GM12878 (cell line): ENCODE measurements at regions not wholly inside any gene's neighbourhood (a gene's known extent, or its start where the extent isn't known, plus 50 kb on each side); places are given as distances from the start of the nearest gene placed in this dataset.

ENCODE experiments used
- ATAC-seq: fragments of 200-7000 bp; cut with Tn5 transposase; 3 replicates; pipeline ENCODE4 v1.9.1; 2020; ENCODE audit warnings: mild to moderate bottlenecking, moderate library complexity
- BruUV-seq: library from RNA; stranded (reverse); fragments of 400-500 nt; replicated peaks from 2 replicates; lab custom pipeline; 2021; lab: Mats Ljungman, UMichigan
- CTCF ChIA-PET: fragments of 300-600 bp; sonication (Branson Sonifier 250); formaldehyde crosslinking; extraction: SDS; loops from one replicate; lab custom pipeline; 2021; ENCODE audit warnings: inconsistent platforms; lab: Yijun Ruan, JAX
- POLR2A ChIA-PET: fragments of 350-600 bp; formaldehyde crosslinking; extraction: SDS; loops from one replicate; lab custom pipeline; 2021; ENCODE audit warnings: inconsistent platforms; lab: Charles Lee
- RAD21 ChIA-PET: fragments of 300-600 bp; sonication (Branson Sonifier 250); formaldehyde crosslinking; loops from one replicate; lab custom pipeline; 2023; ENCODE audit warnings: antibody characterized with exemption; ENCODE audit not compliant: unreplicated experiment; lab: Charles Lee
- SMC1A ChIA-PET: fragments of 300-600 bp; sonication (Branson Sonifier 250); formaldehyde crosslinking; loops from one replicate; lab custom pipeline; 2023; ENCODE audit not compliant: unreplicated experiment, uncharacterized antibody; lab: Charles Lee
- DNase-seq: peaks from one replicate; pipeline ENCODE4 v3.0.0-alpha.2; 2011; ENCODE audit warnings: low read depth, low spot score
- FAIRE-seq: peaks from 3 replicates; lab custom pipeline; 2011; peaks lifted over from hg19 to GRCh38; lab: Jason Lieb, UNC
- H2AFZ ChIP-seq: 2 replicates; pipeline ENCODE4 v1.6.0; 2011; ENCODE audit warnings: low read depth, low read length, control low read depth; ENCODE audit not compliant: control insufficient read depth
- H3K27ac ChIP-seq: 2 replicates; pipeline ENCODE4 v1.5.1; 2011; ENCODE audit warnings: control low read depth; ENCODE audit not compliant: control insufficient read depth, insufficient read depth
- H3K27me3 ChIP-seq, 2 experiments: replicated peaks in 1 of 2; 2 replicates each; pipeline versions ENCODE4 v1.6.0 to v1.6.1; 2011; ENCODE audit warnings: low read length in 1 of 2; ENCODE audit not compliant: control insufficient read depth in 2 of 2, insufficient read depth in 2 of 2
- H3K36me3 ChIP-seq, 2 experiments: 2 replicates each; pipeline ENCODE4 v1.5.1; 2011; ENCODE audit warnings: low read length in 1 of 2; ENCODE audit not compliant: control insufficient read depth in 2 of 2, insufficient read depth in 2 of 2
- H3K4me1 ChIP-seq: 2 replicates; pipeline ENCODE4 v1.6.1; 2011; ENCODE audit warnings: mild to moderate bottlenecking, low read length, moderate library complexity, mixed read lengths; ENCODE audit not compliant: control insufficient read depth, insufficient read depth
- H3K4me2 ChIP-seq: 2 replicates; pipeline ENCODE4 v1.6.0; 2011; ENCODE audit warnings: control low read depth; ENCODE audit not compliant: control insufficient read depth, insufficient read depth
- H3K4me3 ChIP-seq: fragments of 200-600 bp; sonication (generic); 2 replicates; pipeline ENCODE4 v1.5.1; 2016
- H3K79me2 ChIP-seq: 2 replicates; pipeline ENCODE4 v1.6.0; 2011; ENCODE audit warnings: low read length; ENCODE audit not compliant: control insufficient read depth, insufficient read depth
- H3K9ac ChIP-seq: 2 replicates; pipeline ENCODE4 v1.8.0; 2011; ENCODE audit warnings: low read length, control low read depth, mixed read lengths; ENCODE audit not compliant: control insufficient read depth, insufficient read depth
- H3K9me3 ChIP-seq: replicated peaks from 3 replicates; pipeline ENCODE4 v1.5.1; 2011; ENCODE audit warnings: mild to moderate bottlenecking, low read length; ENCODE audit not compliant: control insufficient read depth, insufficient read depth
- H4K20me1 ChIP-seq: 2 replicates; pipeline ENCODE4 v1.6.0; 2011; ENCODE audit not compliant: control insufficient read depth, insufficient read depth
- BMI1 ChIP-seq: fragments of 450-650 bp; IDR thresholded peaks from 2 replicates; pipeline ENCODE4 v1.6.1; 2016; ENCODE audit warnings: mild to moderate bottlenecking, moderate library complexity, borderline replicate concordance
- CBFB ChIP-seq: IDR thresholded peaks from 2 replicates; pipeline ENCODE4 v1.6.1; 2016; ENCODE audit warnings: antibody characterized with exemption, low read depth
- CBX3 ChIP-seq: fragments of 200-600 bp; sonication (generic); IDR thresholded peaks from 2 replicates; pipeline ENCODE4 v1.6.1; 2016; ENCODE audit warnings: low read depth, borderline replicate concordance
- FOXK2 ChIP-seq: fragments of 450-650 bp; IDR thresholded peaks from 2 replicates; pipeline ENCODE4 v1.6.1; 2017; ENCODE audit warnings: mild to moderate bottlenecking, moderate library complexity
- JUNB ChIP-seq: IDR thresholded peaks from 2 replicates; pipeline ENCODE4 v1.6.1; 2016; ENCODE audit warnings: antibody characterized with exemption, mild to moderate bottlenecking
- MEF2B ChIP-seq: fragments of 450-650 bp; IDR thresholded peaks from 2 replicates; pipeline ENCODE4 v1.6.1; 2018; ENCODE audit warnings: mild to moderate bottlenecking, moderate library complexity; ENCODE audit not compliant: partially characterized antibody, poor library complexity, severe bottlenecking
- PAX5 ChIP-seq: IDR thresholded peaks from 2 replicates; pipeline ENCODE4 v1.6.1; 2011; ENCODE audit warnings: low read depth, low read length, borderline replicate concordance
- RBBP5 ChIP-seq: fragments of 200-600 bp; sonication (generic); conservative IDR thresholded peaks from 2 replicates; pipeline ENCODE4 v1.6.1; 2016
- RFX5 ChIP-seq: IDR thresholded peaks from 2 replicates; pipeline ENCODE4 v1.6.1; 2011; ENCODE audit warnings: low read depth, low read length, improper control_type of control experiment
- RUNX3 ChIP-seq: IDR thresholded peaks from 2 replicates; pipeline ENCODE4 v1.6.1; 2012; ENCODE audit warnings: low read length, inconsistent platforms
- YBX1 ChIP-seq: fragments of 450-650 bp; IDR thresholded peaks from 2 replicates; pipeline ENCODE4 v1.6.1; 2016; ENCODE audit warnings: antibody characterized with exemption
- ZSCAN29 ChIP-seq: fragments of 450-650 bp; IDR thresholded peaks from 2 replicates; pipeline ENCODE4 v1.6.1; 2017; ENCODE audit warnings: mild to moderate bottlenecking, moderate library complexity
- ZZZ3 ChIP-seq: IDR thresholded peaks from 2 replicates; pipeline ENCODE4 v1.6.1; 2011; ENCODE audit warnings: low read depth; ENCODE audit not compliant: control insufficient read depth, insufficient read length
- WGBS: methylation state at CpG from one replicate; pipeline ENCODE4 v1.1.6; 2016; ENCODE audit warnings: low lambda C conversion rate; ENCODE audit not compliant: insufficient replicate concordance, insufficient coverage; ENCODE audit errors: missing lambda C conversion rate; 5-methylcytosine and 5-hydroxymethylcytosine counted together
- in situ Hi-C: fragments of 300-500 bp; cut with MboI; formaldehyde crosslinking; loops from 9 replicates; pipeline ENCODE4 v1.14.3; 2018; ENCODE audit warnings: mixed read lengths
- intact Hi-C: fragments of 100-400 bp; cut with micrococcal nuclease; formaldehyde crosslinking; loops from one replicate; pipeline ENCODE4 v1.14.2; 2022; ENCODE audit not compliant: unreplicated experiment
- TF ChIP-seq, protein P1 (sequence below): fragments of 150-350 bp; IDR thresholded peaks from 2 replicates; pipeline ENCODE4 v1.6.1; 2016; ENCODE audit warnings: low read depth, low read length
- TF ChIP-seq, protein P2 (sequence below): fragments of 450-650 bp; IDR thresholded peaks from 2 replicates; pipeline ENCODE4 v1.6.1; 2014; ENCODE audit warnings: mild to moderate bottlenecking

DNA sequence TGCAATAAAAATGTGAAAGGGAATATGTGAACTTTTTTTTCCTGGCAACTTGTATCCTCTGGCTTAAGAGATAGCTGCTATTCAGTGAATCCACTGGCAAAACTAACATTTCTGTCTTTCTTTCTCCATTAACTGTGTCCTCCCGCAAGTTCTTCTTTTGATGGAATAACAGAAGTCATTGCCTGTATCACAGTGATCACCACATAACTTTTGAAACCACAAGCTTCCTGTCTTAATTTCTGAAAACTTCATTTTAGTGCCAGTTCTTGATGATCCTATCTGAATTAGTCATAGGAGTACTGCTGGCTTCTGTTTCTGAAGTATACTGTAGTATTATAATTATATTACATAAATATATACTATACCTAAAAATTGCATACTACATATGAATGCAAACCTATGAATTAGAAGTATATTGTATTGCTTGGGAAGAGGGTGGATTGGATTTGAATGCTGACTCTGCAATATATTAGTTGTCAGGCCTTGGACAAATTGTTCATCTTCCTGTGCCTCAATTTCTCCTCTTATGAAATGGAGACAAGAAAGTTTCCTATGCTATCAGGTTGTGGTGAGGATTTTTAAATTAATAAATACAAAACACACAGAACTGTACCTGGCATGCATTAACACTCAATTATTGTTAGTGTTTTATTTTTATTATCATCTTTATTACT is 441.6 kb downstream of the CETN3 start:
- Histone ChIP-seq H3K27me3 (no peaks in the 10 kb centered on the region), H3K27ac (no peak overlapping the region), H3K9ac (no peak overlapping the region), H3K4me1 (no peaks in the 10 kb centered on the region), H3K4me2 (no peak overlapping the region), H2AFZ (no peak overlapping the region), H4K20me1 (no peaks in the 10 kb centered on the region), H3K36me3 (no peaks in the 10 kb centered on the region), H3K4me3 (no peak overlapping the region), H3K79me2 (no peaks in the 10 kb centered on the region), H3K9me3 (no peaks in the 10 kb centered on the region)
- POLR2A ChIA-PET: interaction anchor here (0.6 kb wide), 1 partner anchor 48 kb away, joined by 6 read pairs; no protein-coding TSS in a partner anchor
- SMC1A ChIA-PET: no interaction called here
- RAD21 ChIA-PET: no interaction called here
- in situ Hi-C loops (no loop called here), intact Hi-C loops (no loop called here)
- TF ChIP-seq RFX5 (no peak), JUNB (no peak), PAX5 (no peak), RUNX3 (peak; percentile 44; the same call in 1 of the 2 replicates), YBX1 (no peak)
- no peak for ATAC-seq
- CTCF ChIA-PET: no interaction called here
- no peak for FAIRE-seq
- 93% methylated on average over 1 of the region's 1 CpG for WGBS
- no TSS peak for BruUV-seq
- DNase-seq: no peak

DNA sequence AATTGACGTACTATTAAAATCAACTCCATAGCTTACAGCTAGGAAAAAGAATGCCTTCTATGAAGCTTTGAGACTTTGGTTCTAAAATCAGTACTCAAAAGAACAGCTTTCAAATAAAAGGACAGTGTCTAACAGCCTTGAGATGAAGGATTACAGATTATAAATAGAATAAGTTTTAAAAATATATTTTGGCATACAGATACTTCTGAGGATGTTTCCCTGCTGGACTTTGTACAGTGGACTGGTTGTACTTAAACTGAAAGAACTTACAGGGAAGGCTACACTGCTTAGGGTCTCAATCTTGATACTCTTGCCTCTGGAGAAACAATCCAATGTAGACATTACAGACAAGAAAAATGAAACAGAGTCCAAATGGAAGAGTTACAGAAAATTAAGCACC is 452.7 kb downstream of the CETN3 start:
- SMC1A ChIA-PET: interaction anchor here (0.9 to 1.5 kb wide), 5 partner anchors 9 to 49 kb away, joined by 3 to 4 read pairs (median 4); no protein-coding TSS in a partner anchor
- no peak for FAIRE-seq
- no peak for ATAC-seq
- H3K4me3 ChIP-seq: no peak overlapping the region
- no peaks in the 10 kb centered on the region; the same call in 2 of the 3 replicates for H3K9me3 ChIP-seq
- in situ Hi-C loops: no loop called here
- intact Hi-C loops: no loop called here
- DNase-seq: no peak
- no peak overlapping the region for H3K4me2 ChIP-seq
- H2AFZ ChIP-seq: no peak overlapping the region
- no peak overlapping the region for H3K27ac ChIP-seq
- CTCF ChIA-PET: no interaction called here
- H3K79me2 ChIP-seq: no peaks in the 10 kb centered on the region
- RAD21 ChIA-PET: no interaction called here
- no peaks in the 10 kb centered on the region for H4K20me1 ChIP-seq
- no peaks in the 10 kb centered on the region for H3K4me1 ChIP-seq
- no peak overlapping the region for H3K9ac ChIP-seq
- H3K27me3 ChIP-seq: no peaks in the 10 kb centered on the region
- POLR2A ChIA-PET: no interaction called here
- no peaks in the 10 kb centered on the region for H3K36me3 ChIP-seq
- WGBS: 88% methylated on average over 1 of the region's 1 CpG
- BruUV-seq: no TSS peak
- TF ChIP-seq BMI1 (no peak), CBX3 (no peak), RBBP5 (no peak), MEF2B (no peak), CBFB (no peak), ZZZ3 (no peak), ZSCAN29 (no peak), FOXK2 (no peak)
- TF ChIP-seq, protein P1, sequence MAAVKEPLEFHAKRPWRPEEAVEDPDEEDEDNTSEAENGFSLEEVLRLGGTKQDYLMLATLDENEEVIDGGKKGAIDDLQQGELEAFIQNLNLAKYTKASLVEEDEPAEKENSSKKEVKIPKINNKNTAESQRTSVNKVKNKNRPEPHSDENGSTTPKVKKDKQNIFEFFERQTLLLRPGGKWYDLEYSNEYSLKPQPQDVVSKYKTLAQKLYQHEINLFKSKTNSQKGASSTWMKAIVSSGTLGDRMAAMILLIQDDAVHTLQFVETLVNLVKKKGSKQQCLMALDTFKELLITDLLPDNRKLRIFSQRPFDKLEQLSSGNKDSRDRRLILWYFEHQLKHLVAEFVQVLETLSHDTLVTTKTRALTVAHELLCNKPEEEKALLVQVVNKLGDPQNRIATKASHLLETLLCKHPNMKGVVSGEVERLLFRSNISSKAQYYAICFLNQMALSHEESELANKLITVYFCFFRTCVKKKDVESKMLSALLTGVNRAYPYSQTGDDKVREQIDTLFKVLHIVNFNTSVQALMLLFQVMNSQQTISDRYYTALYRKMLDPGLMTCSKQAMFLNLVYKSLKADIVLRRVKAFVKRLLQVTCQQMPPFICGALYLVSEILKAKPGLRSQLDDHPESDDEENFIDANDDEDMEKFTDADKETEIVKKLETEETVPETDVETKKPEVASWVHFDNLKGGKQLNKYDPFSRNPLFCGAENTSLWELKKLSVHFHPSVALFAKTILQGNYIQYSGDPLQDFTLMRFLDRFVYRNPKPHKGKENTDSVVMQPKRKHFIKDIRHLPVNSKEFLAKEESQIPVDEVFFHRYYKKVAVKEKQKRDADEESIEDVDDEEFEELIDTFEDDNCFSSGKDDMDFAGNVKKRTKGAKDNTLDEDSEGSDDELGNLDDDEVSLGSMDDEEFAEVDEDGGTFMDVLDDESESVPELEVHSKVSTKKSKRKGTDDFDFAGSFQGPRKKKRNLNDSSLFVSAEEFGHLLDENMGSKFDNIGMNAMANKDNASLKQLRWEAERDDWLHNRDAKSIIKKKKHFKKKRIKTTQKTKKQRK: no peak
- TF ChIP-seq, protein P2, sequence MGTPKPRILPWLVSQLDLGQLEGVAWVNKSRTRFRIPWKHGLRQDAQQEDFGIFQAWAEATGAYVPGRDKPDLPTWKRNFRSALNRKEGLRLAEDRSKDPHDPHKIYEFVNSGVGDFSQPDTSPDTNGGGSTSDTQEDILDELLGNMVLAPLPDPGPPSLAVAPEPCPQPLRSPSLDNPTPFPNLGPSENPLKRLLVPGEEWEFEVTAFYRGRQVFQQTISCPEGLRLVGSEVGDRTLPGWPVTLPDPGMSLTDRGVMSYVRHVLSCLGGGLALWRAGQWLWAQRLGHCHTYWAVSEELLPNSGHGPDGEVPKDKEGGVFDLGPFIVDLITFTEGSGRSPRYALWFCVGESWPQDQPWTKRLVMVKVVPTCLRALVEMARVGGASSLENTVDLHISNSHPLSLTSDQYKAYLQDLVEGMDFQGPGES: no peak
